HG03159 (cell line): ENCODE measurements at regions not wholly inside any gene's neighbourhood (a gene's known extent, or its start where the extent isn't known, plus 50 kb on each side); places are given as distances from the start of the nearest gene placed in this dataset.
"Not testable (repeated sequence)": the region's sequence is repeated elsewhere in the genome, so short reads cannot be mapped to it uniquely, and the experiment has no call there.

Experiments
- ATAC-seq: cut with Tn5 transposase; IDR thresholded peaks from one replicate; pipeline ENCODE4 v1.9.1; 2021; ENCODE audit warnings: mild to moderate bottlenecking, moderate library complexity; ENCODE audit not compliant: unreplicated experiment

- no peak for ATAC-seq
Measured at GRCh38 chr12:93234641-93235040, 143.1 kb upstream of the NUDT4 start.

DNA sequence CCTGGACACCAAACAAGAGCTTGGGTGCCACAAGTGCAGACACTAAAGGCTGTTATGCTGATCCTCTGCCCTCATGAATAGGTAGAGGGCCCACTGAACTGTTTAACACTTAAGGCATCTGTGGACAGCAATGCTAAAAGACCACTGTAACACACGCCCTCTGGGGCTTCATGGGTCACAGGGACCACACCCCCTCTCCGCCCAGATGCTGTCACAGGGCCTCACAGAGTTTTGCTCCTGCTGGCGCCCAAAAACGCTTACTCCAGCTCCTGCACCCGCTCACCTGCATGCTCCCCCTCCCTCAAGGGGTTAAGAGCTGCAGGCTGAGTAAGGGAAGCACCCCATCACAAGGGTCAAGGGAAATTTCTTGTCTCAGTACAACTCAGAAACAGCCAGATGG lies 141.8 kb upstream of the NUDT4 start:
- ATAC-seq, result no peak

DNA sequence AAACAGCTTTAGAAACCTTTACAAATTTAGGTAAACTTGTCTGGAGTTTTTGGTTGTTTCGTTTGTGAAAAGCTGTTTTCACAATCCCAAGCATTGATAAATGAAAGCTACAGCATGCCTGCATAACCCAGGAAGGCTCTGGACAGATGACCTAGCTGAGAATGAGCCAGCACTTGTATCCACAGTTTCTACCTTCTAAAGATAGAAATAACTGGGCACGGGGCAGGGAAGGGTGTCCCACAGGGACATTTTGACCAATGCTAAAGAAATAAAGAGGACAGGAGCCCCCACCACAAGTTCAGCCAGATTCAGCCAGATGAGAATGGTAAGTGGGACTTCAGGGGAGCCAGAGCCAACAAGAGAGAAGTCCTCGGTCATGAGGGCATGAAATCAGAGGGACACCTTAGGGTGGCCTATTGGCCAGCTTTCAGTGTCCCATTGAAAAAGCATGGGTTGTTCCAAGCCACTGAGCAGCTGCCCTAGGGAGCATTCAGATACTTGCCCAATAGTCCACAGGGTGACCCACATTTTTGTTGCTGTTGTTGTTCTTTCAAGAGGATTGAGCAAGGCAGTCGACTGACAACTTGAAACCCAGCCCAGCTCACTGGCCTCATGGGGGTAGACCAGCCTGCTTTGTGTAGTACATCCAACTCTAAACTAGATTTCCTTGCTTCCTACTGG lies 140.3 kb upstream of the NUDT4 start:
- ATAC-seq, result no peak

DNA sequence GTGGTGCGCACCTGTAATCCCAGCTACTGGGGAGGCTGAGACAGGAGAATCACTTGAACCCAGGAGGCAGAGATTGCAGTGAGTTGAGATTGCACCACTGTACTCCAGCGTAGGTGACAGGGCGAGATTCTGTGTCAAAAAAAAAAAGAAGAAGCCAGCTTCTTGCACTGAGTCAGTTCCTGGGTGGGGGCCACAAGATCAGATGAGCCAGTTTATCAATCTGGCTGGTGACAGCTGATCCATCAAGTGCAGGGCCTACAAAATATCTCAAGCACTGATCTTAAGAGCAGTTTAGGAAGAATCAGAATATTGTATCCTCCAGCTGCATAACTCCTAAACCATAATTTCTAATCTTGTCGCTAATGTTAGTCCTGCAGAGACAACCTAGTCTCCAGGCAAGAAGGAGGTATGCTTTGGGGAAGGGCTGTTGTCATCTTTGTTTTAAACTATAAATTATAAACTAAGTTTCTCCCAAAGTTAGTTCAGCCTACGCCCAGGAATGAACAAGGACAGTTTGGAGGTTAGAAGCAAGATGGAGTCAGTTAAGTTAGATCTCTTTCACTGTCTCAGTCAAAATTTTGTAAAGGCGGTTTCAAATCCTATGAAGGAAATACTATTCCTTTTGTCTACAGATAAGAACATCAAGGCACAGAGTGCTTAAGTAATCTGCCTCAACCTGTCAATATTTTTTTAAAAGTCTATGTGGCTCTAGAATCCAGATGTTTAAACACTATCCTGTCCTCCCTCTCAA lies 139.0 kb upstream of the NUDT4 start:
- not testable (repeated sequence) for ATAC-seq

GRCh38 chr12:93239789-93240188 lies 137.9 kb upstream of the NUDT4 start:
- not testable (repeated sequence) for ATAC-seq

DNA sequence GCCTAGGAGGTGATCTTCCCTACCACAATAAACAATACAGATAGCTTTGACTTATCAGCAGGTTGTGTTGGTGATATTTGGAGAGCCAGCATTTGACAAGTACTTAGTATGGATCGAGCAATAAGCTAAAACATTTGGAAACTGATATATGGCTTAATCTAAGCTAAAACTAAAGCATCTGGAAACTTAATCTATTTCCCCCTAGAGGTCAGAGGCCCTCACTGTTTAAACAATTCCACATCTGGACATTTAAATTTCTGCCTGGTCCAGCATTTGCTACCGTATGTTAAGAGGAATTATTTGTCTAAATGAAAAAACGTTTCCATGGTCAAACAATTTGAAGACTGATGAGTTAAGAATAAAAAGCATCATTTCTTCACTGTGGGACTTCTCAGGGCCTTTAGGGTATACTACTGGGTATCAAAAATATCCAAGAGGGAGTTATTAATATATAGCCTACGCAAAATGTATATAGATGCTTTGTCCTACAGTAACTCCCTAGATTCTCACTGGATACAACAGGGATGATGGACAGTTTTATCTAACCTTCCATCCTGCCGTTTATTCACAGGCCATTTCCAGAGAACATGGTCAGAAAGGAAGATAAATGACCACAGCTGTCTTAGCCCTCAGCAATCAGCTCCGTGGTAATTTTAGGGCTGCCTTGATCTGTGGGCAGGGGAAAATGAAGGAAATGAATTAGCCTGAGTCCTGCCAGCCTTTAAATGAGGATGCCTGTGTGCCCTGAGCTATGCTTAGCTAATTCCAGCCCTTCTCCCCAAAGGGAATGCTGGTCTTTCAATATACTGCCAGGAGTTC lies 135.4 kb upstream of the NUDT4 start:
- ATAC-seq, result no peak

DNA sequence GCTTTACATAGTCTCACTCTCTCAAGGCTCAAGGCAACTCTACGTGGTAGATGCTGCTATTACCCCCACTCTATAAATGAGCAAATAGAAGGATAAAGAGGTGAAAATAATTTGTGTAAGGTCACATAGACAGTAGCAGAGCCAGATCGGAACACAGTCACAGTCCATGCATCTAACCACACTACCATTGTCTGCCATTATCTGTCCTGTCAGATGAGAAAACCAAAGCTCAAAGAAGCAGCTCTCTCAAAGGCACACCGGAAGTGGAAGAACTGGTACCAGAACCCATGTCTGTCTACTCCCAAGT lies 134.4 kb upstream of the NUDT4 start:
- ATAC-seq, result no peak

DNA sequence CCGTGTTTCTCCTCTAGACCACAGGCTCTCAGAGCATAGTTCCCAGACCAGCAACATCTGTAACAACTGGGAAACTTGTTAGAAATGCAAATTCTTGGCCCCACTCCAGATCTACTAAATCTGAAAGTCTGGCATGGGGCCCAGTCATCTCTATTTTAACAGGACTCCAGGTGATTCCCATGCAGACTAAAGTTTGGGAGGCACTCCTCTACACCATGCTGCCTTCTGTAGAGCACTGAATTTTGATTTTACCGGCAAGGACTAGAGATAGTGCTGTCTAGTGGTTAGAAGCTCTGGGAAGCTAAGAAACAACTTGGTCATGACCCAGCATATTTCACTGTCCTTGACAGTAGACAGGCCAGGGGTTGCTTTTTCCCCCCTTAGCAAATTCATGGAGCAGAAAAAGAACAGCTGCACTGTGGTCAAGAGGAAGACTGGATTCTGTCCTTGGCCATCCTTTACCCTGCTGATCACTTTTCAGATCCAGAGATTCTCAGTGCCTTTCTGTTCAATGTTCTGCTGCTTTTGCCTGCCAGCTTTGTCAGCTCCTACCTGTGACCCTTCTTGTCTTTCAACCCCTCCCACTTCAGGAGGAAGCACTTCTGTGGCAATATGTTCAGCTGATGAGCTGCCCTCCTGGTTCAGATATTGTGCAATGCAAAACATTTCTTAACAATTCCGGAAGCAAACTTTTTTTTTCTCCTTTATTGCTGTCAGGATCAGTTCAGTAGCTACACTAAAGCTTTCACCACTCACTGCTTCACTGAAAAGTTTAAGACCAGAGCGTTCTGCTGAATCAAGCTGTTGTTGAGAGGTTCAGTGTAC lies 133.8 kb upstream of the NUDT4 start:
- ATAC-seq, result peak; percentile 42

- ATAC-seq, result no peak
Measured at GRCh38 chr12:93244514-93245077, 133.1 kb upstream of the NUDT4 start.

- ATAC-seq, result peak; percentile 77
Measured at GRCh38 chr12:93245543-93245942, 132.2 kb upstream of the NUDT4 start.

GRCh38 chr12:93247313-93247991 lies 130.3 kb upstream of the NUDT4 start:
- no peak for ATAC-seq

DNA sequence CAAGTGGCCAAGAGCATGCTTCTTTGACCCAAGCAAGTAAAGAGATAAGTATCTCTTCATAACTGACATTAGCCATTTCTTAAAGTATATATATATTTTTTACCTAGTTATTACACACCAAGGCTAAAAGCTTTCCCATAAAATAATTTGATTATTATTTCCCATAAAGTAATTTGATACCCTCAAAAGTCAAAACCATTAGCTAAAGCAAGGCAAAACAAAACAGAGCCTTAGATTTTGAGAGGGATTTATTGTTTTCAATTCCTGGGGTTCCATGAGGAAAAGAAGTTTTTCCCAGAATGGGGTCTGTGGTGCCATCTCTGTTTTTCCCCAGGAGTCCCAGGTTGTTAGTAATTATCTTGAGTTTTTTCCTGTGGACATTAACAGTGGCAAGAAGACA lies 125.5 kb upstream of the NUDT4 start:
- no peak for ATAC-seq

DNA sequence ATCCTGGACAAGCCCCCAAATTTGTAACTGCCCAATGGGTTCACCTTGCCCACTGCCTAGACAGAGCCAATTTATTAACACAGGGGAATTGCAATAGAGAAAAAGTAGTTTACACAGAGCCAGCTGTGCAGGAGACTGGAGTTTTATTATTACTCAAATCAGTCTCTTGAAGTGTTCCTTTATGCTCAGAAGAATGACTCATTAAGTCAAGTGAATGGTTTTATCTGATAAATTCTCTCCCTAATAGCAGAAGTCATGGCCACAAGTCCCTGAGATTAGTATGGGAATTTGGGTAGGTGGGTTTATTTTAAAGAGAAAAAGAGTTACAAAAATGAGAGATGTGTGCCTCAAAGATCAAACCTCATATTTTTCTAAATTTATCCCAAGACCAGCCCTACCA lies 122.8 kb upstream of the NUDT4 start:
- ATAC-seq, result no peak

DNA sequence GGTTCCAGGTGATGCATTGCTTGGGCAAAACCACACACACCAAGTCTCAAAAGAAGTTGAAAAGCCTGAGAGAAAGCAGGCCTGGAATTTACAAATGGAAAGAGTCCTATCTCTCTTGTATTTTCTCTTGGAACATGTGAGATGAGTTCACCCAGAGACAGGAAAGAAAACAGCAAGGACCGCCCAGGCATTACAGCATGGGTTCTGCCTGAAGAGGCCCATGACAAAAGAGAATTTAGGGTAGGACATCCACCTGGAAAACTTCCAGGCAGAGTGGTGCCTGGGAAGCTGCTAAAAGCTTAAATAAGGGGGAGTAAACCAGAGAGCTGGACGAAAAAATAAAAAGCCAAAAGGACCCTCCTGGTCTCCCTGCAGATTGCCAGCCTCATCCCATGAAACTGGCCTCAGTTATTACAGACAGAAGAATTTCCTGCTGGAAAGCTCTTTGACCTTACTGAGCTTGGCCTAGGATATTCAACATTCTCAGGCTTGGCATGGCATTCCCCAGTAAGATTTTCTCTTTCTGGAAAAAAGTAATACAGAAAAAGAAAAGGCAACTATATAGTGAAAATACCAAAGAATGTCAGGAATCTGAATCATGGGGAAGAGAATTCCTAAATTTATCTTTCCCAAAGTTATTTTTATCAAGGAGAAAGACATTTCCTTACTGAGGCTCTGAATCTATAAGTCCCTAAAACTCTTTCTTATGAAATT lies 121.3 kb upstream of the NUDT4 start:
- no peak for ATAC-seq

DNA sequence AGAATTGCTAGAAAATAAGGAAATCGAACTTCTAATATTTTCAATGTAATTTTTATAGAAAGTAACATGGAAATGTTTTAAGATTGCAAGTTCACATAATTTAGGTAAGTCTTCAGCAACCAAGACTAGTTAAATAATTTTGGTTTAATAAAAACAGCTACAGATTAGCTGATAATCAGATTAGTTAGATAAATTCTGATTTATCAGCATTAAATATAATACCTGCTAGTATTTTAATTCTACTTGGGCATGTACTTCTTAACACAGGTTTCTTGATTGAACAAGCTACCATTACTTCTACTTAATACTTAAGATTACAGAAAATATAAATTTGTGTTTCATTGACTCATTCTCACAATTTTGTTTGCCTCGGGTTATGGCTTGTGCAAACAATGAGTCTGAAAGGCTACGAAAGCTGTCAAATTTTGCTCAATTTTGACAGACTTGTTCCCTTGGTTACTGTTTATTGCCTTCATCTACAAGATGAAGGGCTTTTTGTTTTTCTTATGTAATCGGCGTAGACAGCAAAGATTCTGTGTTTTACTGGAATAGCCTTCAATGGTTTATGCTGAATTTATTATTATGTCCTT lies 116.1 kb upstream of the NUDT4 start:
- no peak for ATAC-seq

- ATAC-seq, result no peak
Measured at GRCh38 chr12:93272997-93273396, 104.7 kb upstream of the NUDT4 start.

DNA sequence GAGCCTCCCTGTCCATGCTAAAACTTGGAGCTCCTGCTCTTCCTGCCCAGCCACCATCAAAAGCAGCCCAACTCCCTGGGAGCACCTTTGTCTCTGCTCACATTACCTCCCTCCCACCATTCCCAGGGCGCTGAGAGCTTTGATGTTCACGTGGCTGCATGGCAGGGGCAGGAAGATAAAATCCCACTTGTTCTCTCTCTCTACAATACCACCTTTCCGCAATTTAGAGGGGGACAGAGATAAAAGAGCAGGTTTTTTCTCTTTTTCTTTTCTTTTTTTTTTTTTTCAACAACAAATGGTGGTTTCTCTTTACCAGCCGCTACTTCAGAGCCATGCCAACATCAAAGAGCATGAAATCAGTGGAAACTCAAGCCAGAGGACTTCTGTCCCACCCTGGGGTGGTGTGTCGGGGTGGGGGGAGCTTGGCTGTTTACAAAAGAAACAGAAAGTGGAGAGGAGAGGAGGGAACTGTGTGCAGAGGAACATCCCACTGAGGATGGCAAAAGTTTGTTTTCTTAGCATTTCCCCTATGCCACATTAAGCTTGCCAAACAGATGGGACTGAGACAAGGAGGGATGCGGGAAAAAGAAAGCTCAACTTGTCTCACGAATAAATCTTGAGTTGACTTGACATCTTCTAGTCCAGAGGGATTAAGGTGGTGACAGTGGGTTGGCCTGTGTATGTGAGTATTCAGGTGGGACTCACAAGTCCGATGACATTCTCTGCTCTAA lies 103.7 kb upstream of the NUDT4 start:
- no peak for ATAC-seq

DNA sequence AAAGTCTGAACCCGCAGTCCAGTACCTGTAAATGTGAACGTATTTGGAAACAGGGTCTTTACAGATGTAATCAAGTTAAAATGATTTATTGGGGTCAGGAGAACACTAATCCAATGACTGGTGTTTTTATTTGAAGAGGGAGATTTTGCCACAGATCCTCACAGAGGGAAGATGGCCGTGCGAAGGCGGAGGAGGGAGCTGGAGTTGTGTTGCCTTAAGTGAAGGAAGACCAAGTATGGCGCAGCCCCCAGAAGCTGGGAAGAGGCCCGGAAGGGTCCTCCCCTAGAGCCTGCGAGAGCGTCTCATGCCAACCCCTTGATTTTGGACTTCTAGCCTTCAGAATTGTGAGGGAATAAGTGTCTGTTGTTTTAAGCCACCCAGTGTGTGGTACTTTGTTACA lies 102.8 kb upstream of the NUDT4 start:
- no peak for ATAC-seq

DNA sequence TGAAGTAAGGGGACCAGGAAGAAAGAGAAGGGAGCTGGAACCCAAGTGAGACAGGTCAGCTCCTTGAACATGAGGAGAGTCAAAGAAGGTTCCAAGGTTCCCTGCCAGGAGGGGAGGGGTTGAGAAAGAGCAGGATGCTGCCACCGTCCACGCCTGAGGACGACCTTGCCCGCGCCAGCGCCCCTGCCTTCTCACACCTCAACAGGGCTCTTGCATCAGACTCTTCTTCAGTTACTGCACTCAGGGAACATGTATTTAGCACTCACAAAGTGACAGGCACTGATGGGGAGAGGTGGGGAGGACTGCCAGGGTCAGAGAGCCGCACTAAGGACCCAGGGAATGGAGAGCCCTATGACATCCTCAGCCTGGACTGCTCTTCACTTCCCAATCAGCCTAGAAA lies 102.1 kb upstream of the NUDT4 start:
- ATAC-seq, result no peak
